NCI-H2227 (cell line): ENCODE measurements at regions not wholly inside any gene's neighbourhood (a gene's known extent, or its start where the extent isn't known, plus 50 kb on each side); places are given as distances from the start of the nearest gene placed in this dataset.

ENCODE experiments used
- DNase-seq: peaks from one replicate; lab custom pipeline; 2025; ENCODE audit not compliant: unreplicated experiment; lab: John Stamatoyannopoulos, UW

DNA sequence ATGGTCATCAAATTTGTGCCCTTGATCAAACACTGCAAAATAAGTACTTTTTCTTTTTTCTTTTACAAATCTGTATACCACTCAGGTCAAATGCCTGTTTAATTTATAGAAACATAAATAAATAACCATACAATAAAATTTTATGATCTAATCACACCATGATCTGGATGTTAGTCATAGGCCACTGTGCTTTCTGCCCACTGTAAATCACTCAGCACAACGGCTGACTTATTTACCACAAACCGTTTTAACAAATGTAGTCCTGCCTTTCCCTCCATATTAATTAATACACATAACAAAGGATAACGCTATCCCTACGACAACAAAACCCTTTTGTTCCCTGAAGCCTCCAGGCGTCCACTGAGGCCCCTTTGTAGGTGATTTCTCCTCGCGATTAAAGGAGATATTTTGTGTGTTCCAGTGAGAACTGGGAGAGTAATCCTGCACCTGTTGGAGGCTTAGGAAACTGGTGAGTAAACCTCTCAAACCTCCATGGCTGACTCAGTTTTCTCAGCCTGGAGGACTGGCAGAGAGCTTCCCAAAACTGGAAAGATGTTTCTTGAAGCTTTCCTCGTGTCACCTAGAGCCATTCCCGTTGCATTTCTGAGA, 477.1 kb upstream of the SGCG start:
- DNase-seq = no peak

GRCh38 chr13:22707946-22708345, 472.8 kb upstream of the SGCG start:
- DNase-seq = no peak

DNA sequence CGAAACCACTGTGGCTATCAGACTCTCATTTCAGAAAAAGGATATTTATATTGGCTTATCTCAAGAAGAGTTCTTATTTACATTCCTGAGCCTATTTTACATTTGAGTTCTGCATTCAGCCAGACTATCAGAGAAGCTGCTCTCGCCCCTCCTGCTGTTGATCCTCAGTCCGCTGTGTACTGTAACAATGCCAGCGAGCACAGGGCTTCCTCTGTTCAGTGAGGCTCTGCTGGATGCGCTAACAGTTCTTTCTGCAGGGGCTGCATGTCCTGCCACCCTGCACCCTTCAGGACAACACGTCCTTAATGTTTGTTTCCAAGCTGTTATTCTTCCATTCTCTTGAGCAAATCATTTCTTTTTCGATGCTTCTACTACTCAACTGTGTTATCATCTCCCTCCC, 463.7 kb upstream of the SGCG start:
- DNase-seq = no peak

GRCh38 chr13:22726726-22727125, 454.1 kb upstream of the SGCG start:
- DNase-seq = no peak

DNA sequence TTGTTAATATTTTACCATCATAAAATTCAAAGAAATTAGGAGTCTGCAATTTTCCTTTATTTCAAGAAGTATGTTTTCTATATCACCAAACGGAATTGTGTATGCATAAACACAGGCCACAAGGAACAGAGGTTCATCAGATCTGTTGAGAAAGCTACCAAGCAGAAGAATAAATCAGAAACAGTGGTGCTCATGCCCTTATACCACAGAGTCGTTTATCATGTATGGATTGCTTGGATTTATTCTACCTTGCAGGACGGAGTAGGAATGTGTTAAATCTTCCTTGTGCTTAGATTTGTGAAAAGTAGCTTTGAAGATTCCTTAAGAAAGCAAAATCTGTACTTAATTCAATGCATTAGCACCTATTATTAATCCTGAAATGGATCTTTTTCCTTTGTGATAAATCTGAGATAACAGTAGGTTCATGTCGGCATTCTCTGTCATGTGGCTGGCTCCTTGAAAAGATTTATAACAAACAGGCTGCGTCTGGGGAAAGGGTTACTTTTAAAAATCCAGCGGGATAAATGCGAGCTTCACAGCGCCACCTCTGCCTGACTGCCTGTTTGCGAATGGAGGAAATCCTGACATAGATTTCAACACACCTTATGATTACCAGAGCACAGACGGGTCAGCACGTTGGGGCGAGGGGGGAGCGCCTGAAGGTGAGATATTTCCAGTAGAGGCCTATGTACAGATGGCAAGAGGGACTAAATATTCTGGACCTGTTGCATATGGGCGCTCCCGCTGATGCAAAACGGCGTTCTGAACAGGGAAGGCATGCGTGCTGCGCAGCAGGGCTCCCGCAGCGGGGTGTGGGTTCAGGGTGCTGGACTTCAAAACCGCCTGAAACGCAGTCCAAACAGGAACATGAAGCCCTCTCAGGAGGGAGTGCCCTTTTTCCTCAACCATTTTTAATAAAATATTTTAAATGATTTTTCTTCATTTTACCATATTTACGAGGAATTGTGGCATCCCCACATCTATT, 445.5 kb upstream of the SGCG start:
- no peak for DNase-seq

- DNase-seq = no peak
Measured at GRCh38 chr13:22736084-22736767, 444.6 kb upstream of the SGCG start.

DNA sequence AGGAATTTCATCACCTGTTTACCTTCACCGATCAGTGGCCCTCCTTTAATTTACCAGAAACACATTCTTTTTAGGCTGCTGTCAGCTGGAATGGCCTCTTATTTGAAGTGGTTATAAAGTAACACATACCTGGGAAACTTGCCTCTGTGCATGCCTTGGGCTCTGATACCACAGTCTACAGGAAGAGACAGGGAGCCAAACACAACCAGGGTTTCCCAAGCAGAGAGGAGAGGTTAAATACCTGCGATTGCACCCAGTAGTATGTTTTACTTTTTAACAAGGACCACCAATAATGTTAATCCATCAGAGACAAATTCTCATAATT, 444.0 kb upstream of the SGCG start:
- no peak for DNase-seq

- no peak for DNase-seq
Measured at GRCh38 chr13:22738357-22738756, 442.4 kb upstream of the SGCG start.

DNA sequence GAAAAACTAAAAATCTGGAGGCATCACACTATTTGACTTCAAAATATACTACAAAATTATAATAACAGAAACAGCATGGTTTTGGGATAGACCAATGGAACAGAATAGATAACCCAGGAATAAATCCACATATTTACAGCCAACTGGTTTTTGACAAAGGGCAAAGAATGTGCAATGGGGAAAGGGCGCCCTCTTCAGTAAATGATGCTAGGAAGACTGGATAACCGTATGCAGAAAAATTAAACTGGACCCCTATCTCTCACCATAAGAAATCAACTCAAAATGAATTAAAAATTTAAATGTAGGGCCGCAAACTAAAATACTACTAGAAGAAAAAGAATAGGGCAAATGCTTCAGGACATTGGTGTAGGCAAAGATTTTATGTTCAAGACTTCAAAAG, 440.5 kb upstream of the SGCG start:
- DNase-seq = no peak

DNA sequence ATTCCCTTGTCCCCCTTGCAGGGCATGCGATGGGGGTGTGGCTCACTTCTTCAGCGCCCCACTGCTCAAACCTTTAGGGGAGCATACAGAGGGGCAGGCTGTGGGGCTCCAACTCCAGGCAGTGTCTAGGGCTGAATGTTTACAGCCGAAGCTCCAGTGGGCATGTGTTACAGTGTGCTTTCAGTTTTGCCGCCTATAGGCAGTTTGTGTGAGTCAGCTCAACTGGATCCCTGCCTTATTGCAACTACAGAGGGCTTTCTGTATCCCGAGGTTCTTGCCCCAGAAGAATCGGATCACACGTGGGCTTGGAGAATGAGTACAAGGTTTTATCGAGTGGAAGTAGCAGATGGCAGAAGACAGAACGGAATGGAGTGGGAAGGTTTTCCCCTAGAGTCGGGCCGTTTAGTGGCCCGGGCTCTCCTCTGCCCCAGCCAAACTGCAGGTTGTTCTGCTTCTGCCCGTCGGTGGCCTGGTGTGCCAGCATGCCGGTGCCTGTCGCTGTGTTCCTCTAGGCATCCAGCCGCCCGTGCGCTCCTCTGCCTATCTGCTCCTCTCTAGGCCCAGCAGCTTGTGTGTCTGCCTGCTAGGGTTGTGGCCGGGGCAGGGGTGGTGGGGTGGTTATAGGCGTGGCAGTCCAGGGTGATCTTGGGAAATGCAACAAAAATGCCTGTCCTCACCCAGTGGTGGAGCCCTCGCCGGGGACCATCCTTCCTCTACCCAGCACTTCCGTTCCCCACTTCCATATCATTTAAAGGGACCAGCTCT, 435.9 kb upstream of the SGCG start:
- DNase-seq = no peak

- no peak for DNase-seq
Measured at GRCh38 chr13:22748866-22749577, 431.8 kb upstream of the SGCG start.

- DNase-seq = no peak
Measured at GRCh38 chr13:22749626-22750025, 431.2 kb upstream of the SGCG start.

- no peak for DNase-seq
Measured at GRCh38 chr13:22757530-22758120, 423.2 kb upstream of the SGCG start.

- DNase-seq = no peak
Measured at GRCh38 chr13:22758245-22758644, 422.5 kb upstream of the SGCG start.

DNA sequence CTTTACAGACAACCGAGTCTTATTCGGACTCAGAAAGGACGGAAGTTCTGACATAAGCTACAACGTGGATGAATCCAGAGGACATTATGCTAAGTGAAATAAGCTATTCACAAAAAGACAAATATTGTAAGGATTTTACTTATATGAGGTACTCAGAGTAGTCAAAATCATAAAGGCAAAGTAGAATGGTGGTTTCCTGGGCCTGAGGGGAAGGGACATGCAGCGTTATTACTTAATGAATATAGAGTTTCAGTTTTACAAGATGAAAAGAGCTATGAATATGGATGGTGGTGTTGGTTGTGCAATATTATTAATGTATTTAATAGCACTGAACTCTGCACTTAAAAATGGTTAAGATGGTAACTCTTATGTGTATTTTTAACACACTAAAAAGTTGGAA, 419.1 kb upstream of the SGCG start:
- no peak for DNase-seq

GRCh38 chr13:22765547-22765946, 415.2 kb upstream of the SGCG start:
- no peak for DNase-seq

DNA sequence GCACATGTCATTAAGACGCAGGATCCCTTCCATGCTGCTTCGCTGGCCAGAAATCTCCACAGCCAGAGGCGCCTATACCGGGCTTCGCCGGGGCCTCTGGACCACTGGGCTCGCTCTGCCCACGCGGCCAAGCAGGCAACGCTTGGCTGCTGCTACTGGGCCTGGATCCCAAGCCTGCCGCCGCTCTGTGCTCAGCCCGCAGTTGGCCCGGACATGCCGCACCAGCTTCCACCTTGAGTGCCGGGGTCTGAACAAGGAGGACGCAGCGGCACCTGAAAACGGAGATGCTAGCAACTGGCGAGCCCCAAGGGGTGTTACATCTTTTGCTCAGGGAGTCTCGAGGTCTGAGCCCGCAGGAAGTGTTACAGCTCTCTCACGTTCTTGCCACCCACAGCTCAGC, 409.9 kb upstream of the SGCG start:
- no peak for DNase-seq

GRCh38 chr13:22773465-22773864, 407.3 kb upstream of the SGCG start:
- DNase-seq = no peak

DNA sequence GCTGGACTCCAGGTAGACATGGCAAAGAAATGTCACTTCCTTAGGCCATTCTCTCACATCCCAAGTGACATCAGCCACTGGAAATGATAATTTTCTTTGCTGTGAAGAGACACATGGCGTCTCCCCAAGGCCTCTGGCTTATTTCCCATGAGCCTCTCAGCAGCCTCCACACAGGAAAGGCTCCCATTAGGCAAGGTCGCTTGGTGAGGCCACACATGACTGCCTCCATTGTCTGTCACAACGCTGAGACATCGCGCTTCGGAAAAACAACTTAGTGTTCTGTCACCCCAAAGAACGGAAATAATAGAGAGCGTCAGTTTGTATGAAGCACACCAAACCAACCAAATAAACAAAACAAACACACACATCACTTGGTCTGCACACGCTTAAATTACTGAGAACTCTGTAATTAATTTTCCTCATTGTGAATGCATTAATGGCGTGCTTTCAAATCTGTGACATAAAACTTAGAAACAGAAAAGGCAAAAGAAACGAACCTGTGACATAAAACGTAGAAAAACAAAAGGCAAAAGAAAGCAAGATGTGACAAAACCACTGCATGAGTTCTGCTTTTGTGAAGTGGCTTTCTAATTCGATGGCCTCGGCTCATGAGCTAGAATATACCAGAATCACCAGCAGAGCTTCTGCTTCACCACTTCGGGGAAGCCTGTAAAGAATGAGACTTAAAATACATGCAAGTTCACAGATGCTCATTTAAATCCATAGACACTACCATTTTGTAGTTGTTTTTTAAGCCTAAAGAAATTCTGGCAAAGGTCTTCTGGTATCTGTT, 404.2 kb upstream of the SGCG start:
- no peak for DNase-seq

GRCh38 chr13:22777207-22777606, 403.6 kb upstream of the SGCG start:
- DNase-seq = no peak
